H9 (cell line): ENCODE measurements at regions not wholly inside any gene's neighbourhood (a gene's known extent, or its start where the extent isn't known, plus 50 kb on each side); places are given as distances from the start of the nearest gene placed in this dataset.
"Not testable (repeated sequence)": the region's sequence is repeated elsewhere in the genome, so short reads cannot be mapped to it uniquely, and the experiment has no call there.

Experiments
- DNase-seq: peaks from one replicate; pipeline ENCODE4 v3.0.0-alpha.2; 2017
- H2AFZ ChIP-seq: one replicate; pipeline ENCODE4 v1.6.1; 2013; ENCODE audit warnings: mild to moderate bottlenecking, low read length, control low read depth, moderate library complexity
- H2AK5ac ChIP-seq: 2 replicates; pipeline ENCODE4 v1.6.1; 2013; ENCODE audit warnings: low read length, control low read depth, mixed read lengths; ENCODE audit not compliant: insufficient read length
- H2BK120ac ChIP-seq: one replicate; pipeline ENCODE4 v1.6.1; 2013; ENCODE audit warnings: low read depth, mild to moderate bottlenecking, low read length, control low read depth, inconsistent platforms; ENCODE audit not compliant: poor library complexity, severe bottlenecking
- H2BK12ac ChIP-seq: 2 replicates; pipeline ENCODE4 v1.6.1; 2013; ENCODE audit warnings: low read length, control low read depth, mixed read lengths, low read depth; ENCODE audit not compliant: insufficient read length
- H2BK15ac ChIP-seq: 2 replicates; pipeline ENCODE4 v1.6.1; 2013; ENCODE audit warnings: low read depth, low read length, control low read depth
- H2BK20ac ChIP-seq: one replicate; pipeline ENCODE4 v1.6.1; 2013; ENCODE audit warnings: low read depth, mild to moderate bottlenecking, low read length, control low read depth, inconsistent platforms; ENCODE audit not compliant: poor library complexity, severe bottlenecking
- H2BK5ac ChIP-seq: 2 replicates; pipeline ENCODE4 v1.6.1; 2013; ENCODE audit warnings: low read length, control low read depth, mixed read lengths; ENCODE audit not compliant: insufficient read length
- H3K14ac ChIP-seq: 2 replicates; pipeline ENCODE4 v1.6.1; 2013; ENCODE audit warnings: low read length, control low read depth; ENCODE audit not compliant: insufficient read depth
- H3K18ac ChIP-seq: 2 replicates; pipeline ENCODE4 v1.6.1; 2013; ENCODE audit warnings: low read depth, mild to moderate bottlenecking, mixed read lengths, low read length, control low read depth; ENCODE audit not compliant: insufficient read length
- H3K23ac ChIP-seq: 2 replicates; pipeline ENCODE4 v1.6.1; 2013; ENCODE audit warnings: low read length, control low read depth, mixed read lengths, low read depth; ENCODE audit not compliant: insufficient read length
- H3K23me2 ChIP-seq: 2 replicates; pipeline ENCODE4 v1.6.1; 2013; ENCODE audit warnings: low read depth, mild to moderate bottlenecking, mixed read lengths, low read length, control low read depth; ENCODE audit not compliant: insufficient read length, poor library complexity, severe bottlenecking
- H3K27ac ChIP-seq: 2 replicates; pipeline ENCODE4 v1.5.1; 2013; ENCODE audit warnings: low read length, control low read depth, mixed read lengths, low read depth; ENCODE audit not compliant: insufficient read length
- H3K27me3 ChIP-seq: 2 replicates; pipeline ENCODE4 v1.6.1; 2013; ENCODE audit warnings: low read length, control low read depth, inconsistent platforms; ENCODE audit not compliant: insufficient read depth
- H3K4ac ChIP-seq: 2 replicates; pipeline ENCODE4 v1.6.1; 2013; ENCODE audit warnings: low read depth, mild to moderate bottlenecking, control low read depth, inconsistent platforms, low read length, moderate library complexity
- H3K4me1 ChIP-seq: 2 replicates; pipeline ENCODE4 v1.6.1; 2013; ENCODE audit warnings: low read length, control low read depth, inconsistent platforms; ENCODE audit not compliant: insufficient read depth
- H3K4me2 ChIP-seq: 2 replicates; pipeline ENCODE4 v1.6.1; 2013; ENCODE audit warnings: low read length, control low read depth, mixed read lengths; ENCODE audit not compliant: insufficient read length, insufficient read depth
- H3K56ac ChIP-seq: 2 replicates; pipeline ENCODE4 v1.6.1; 2013; ENCODE audit warnings: low read depth, mild to moderate bottlenecking, mixed read lengths, low read length, control low read depth; ENCODE audit not compliant: insufficient read length
- H3K79me1 ChIP-seq: 2 replicates; pipeline ENCODE4 v1.6.1; 2013; ENCODE audit warnings: low read depth, mild to moderate bottlenecking, moderate library complexity, low read length, control low read depth, inconsistent platforms; ENCODE audit not compliant: insufficient read depth, poor library complexity, severe bottlenecking
- H3K79me2 ChIP-seq: 2 replicates; pipeline ENCODE4 v1.6.1; 2013; ENCODE audit warnings: low read length, control low read depth, inconsistent platforms; ENCODE audit not compliant: insufficient read depth
- H3K9ac ChIP-seq: 2 replicates; pipeline ENCODE4 v1.6.1; 2013; ENCODE audit warnings: low read length, control low read depth, mixed read lengths; ENCODE audit not compliant: insufficient read length; ENCODE audit errors: extremely low read depth
- H3K9me3 ChIP-seq: one replicate; pipeline ENCODE4 v1.6.1; 2013; ENCODE audit warnings: low read depth, low read length, inconsistent platforms; ENCODE audit not compliant: control insufficient read depth
- H3T11ph ChIP-seq: one replicate; pipeline ENCODE4 v1.6.1; 2013; ENCODE audit warnings: mild to moderate bottlenecking, low read length, control low read depth, inconsistent platforms
- H4K20me1 ChIP-seq: one replicate; pipeline ENCODE4 v1.6.1; 2013; ENCODE audit not compliant: control insufficient read depth, insufficient read length, insufficient read depth
- H4K5ac ChIP-seq: 2 replicates; pipeline ENCODE4 v1.6.1; 2013; ENCODE audit warnings: low read depth, mild to moderate bottlenecking, mixed read lengths, low read length, control low read depth; ENCODE audit not compliant: insufficient read length
- H4K8ac ChIP-seq: replicated peaks from 2 replicates; pipeline ENCODE4 v1.6.1; 2013; ENCODE audit warnings: low read length, control low read depth, mixed read lengths, low read depth; ENCODE audit not compliant: insufficient read length
- H4K91ac ChIP-seq: 2 replicates; pipeline ENCODE4 v1.6.1; 2013; ENCODE audit warnings: low read depth, mild to moderate bottlenecking, moderate library complexity, mixed read lengths, low read length, control low read depth; ENCODE audit not compliant: insufficient read length
- H3K27ac Mint-ChIP-seq, 3 experiments: 2 replicates in 2 of 3; 3 replicates in 1 of 3; pipeline ENCODE4 v1.8.0; 2020 to 2021; ENCODE audit warnings: mixed read lengths in 3 of 3, mild to moderate bottlenecking in 1 of 3, moderate library complexity in 1 of 3
- H3K27me3 Mint-ChIP-seq: 2 replicates; pipeline ENCODE4 v1.8.0; 2021; ENCODE audit warnings: low read depth, mild to moderate bottlenecking, moderate library complexity, mixed read lengths
- H3K36me3 Mint-ChIP-seq, 3 experiments: 2 replicates in 2 of 3; 3 replicates in 1 of 3; pipeline ENCODE4 v1.8.0; 2020 to 2021; ENCODE audit warnings: low read depth in 3 of 3, mixed read lengths in 3 of 3; ENCODE audit not compliant: insufficient read depth in 1 of 3
- H3K4me1 Mint-ChIP-seq, 2 experiments: 2 replicates each; pipeline ENCODE4 v1.8.0; 2020; ENCODE audit warnings: mixed read lengths in 2 of 2
- H3K4me3 Mint-ChIP-seq, 2 experiments: 2 replicates in 1 of 2; 3 replicates in 1 of 2; pipeline ENCODE4 v1.8.0; 2020 to 2021; ENCODE audit warnings: mild to moderate bottlenecking in 2 of 2, mixed read lengths in 2 of 2, moderate library complexity in 1 of 2
- H3K9me3 Mint-ChIP-seq, 2 experiments: 2 replicates in 1 of 2; 3 replicates in 1 of 2; pipeline ENCODE4 v1.8.0; 2020; ENCODE audit warnings: mild to moderate bottlenecking in 2 of 2, mixed read lengths in 2 of 2, moderate library complexity in 1 of 2
- WGBS: extraction: QIAGEN DNeasy Blood & Tissue Kit; methylation state at CpG from one replicate; pipeline ENCODE4 v1.1.7; 2013; ENCODE audit warnings: missing lambda C conversion rate, low lambda C conversion rate, mixed read lengths; ENCODE audit not compliant: insufficient read length; ENCODE audit errors: extremely low coverage; 5-methylcytosine and 5-hydroxymethylcytosine counted together

- not testable (repeated sequence) for H4K91ac ChIP-seq, H3K14ac ChIP-seq, H3K27me3 ChIP-seq, H3K27ac Mint-ChIP-seq, H4K20me1 ChIP-seq, H3K4me3 Mint-ChIP-seq, H2BK120ac ChIP-seq, H3K36me3 Mint-ChIP-seq, H3K18ac ChIP-seq, H2AK5ac ChIP-seq, H3T11ph ChIP-seq, H3K23me2 ChIP-seq, DNase-seq, H3K56ac ChIP-seq, H2AFZ ChIP-seq, H3K79me2 ChIP-seq, H2BK20ac ChIP-seq, H3K79me1 ChIP-seq, H3K4me1 ChIP-seq, H3K27ac ChIP-seq, H4K8ac ChIP-seq, H4K5ac ChIP-seq, H3K4me1 Mint-ChIP-seq, H2BK15ac ChIP-seq, H3K4ac ChIP-seq, H2BK5ac ChIP-seq, H2BK12ac ChIP-seq, H3K23ac ChIP-seq, H3K9me3 ChIP-seq, H3K27me3 Mint-ChIP-seq, H3K9ac ChIP-seq, H3K9me3 Mint-ChIP-seq, H3K4me2 ChIP-seq
- WGBS: no CpG with 5 or more reads among the region's 4 CpGs
Observed at GRCh38 chr9:67529834-67530233, 328.9 kb upstream of the ANKRD20A1 start.

DNA sequence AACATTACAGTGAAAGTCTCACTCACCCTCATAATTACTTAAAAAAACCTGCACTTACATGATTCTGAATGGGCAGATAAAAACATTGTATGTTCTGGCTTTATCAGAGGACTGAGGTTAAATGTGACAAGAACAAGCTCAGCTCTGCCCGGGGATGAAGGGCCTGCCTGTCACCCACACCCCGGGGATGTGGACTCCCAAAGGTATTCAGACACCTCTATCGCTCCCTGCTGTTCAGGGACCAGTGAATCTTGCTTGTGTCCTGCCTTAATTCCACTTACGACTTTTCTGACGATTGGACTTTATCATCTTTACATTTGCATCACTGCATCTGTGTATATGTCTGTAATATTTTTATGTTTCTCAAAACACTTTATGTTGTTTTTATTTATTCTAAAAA, 341.8 kb upstream of the ANKRD20A1 start:
- not testable (repeated sequence) for H3K27ac ChIP-seq, H2AK5ac ChIP-seq, H3K4me3 Mint-ChIP-seq, H3K27ac Mint-ChIP-seq, H4K91ac ChIP-seq, H3K79me1 ChIP-seq, H3K4me1 ChIP-seq, H2BK12ac ChIP-seq, H3K9me3 ChIP-seq, H3K79me2 ChIP-seq, H2BK120ac ChIP-seq, H4K5ac ChIP-seq, H3K18ac ChIP-seq, H3K4me2 ChIP-seq, H2BK20ac ChIP-seq, H2BK5ac ChIP-seq, H3K9ac ChIP-seq, H3K27me3 Mint-ChIP-seq, H3K9me3 Mint-ChIP-seq, H3K4me1 Mint-ChIP-seq, DNase-seq, H3K14ac ChIP-seq, H3K4ac ChIP-seq, H4K20me1 ChIP-seq, H3T11ph ChIP-seq, H3K23me2 ChIP-seq, H3K36me3 Mint-ChIP-seq, H3K27me3 ChIP-seq, H2BK15ac ChIP-seq, H4K8ac ChIP-seq, H3K56ac ChIP-seq, H2AFZ ChIP-seq, H3K23ac ChIP-seq
- no CpG with 5 or more reads among the region's 5 CpGs for WGBS

- H3K27ac Mint-ChIP-seq, H2BK12ac ChIP-seq, H3K9ac ChIP-seq, H3K79me2 ChIP-seq, H3K27me3 ChIP-seq, H3K4me2 ChIP-seq, H3K79me1 ChIP-seq, H3K27ac ChIP-seq, H3K4ac ChIP-seq, H3K9me3 ChIP-seq, H3K4me3 Mint-ChIP-seq, H2BK120ac ChIP-seq, DNase-seq, H3T11ph ChIP-seq, H4K8ac ChIP-seq, H3K9me3 Mint-ChIP-seq, H3K18ac ChIP-seq, H2AFZ ChIP-seq, H2BK5ac ChIP-seq, H2BK15ac ChIP-seq, H2AK5ac ChIP-seq, H4K20me1 ChIP-seq, H2BK20ac ChIP-seq, H4K5ac ChIP-seq, H3K4me1 Mint-ChIP-seq, H3K23me2 ChIP-seq, H4K91ac ChIP-seq, H3K27me3 Mint-ChIP-seq, H3K14ac ChIP-seq, H3K56ac ChIP-seq, H3K23ac ChIP-seq, H3K4me1 ChIP-seq, H3K36me3 Mint-ChIP-seq: not testable (repeated sequence)
- no CpG with 5 or more reads among the region's 10 CpGs for WGBS
Observed at GRCh38 chr9:67514587-67514986, 344.1 kb upstream of the ANKRD20A1 start.
